Vagina (tissue), 2 donors: ENCODE measurements at regions not wholly inside any gene's neighbourhood (a gene's known extent, or its start where the extent isn't known, plus 50 kb on each side); places are given as distances from the start of the nearest gene placed in this dataset.

ENCODE experiments used
- DNase-seq, 2 donors: peaks; one replicate each; pipeline ENCODE4 v3.0.0-alpha.2; 2017; ENCODE audit errors: extremely low spot score in 2 of 2
- H3K27ac ChIP-seq: fragments of 200-600 bp; sonication (generic); one replicate; pipeline ENCODE4 v1.5.1; 2019
- H3K27me3 ChIP-seq: fragments of 200-600 bp; sonication (generic); one replicate; pipeline ENCODE4 v1.5.1; 2019
- H3K36me3 ChIP-seq, 2 donors: fragments of 200-600 bp; sonication (generic); one replicate each; pipeline ENCODE4 v1.5.1; 2017 to 2019
- H3K4me1 ChIP-seq: fragments of 200-600 bp; sonication (generic); one replicate; pipeline ENCODE4 v1.5.1; 2019
- H3K4me3 ChIP-seq, 2 donors: fragments of 200-600 bp; sonication (generic); 1 replicate in 1 of 2; 2 replicates in 1 of 2; pipeline ENCODE4 v1.5.1; 2016 to 2019
- H3K9me3 ChIP-seq: fragments of 200-600 bp; sonication (generic); one replicate; pipeline ENCODE4 v1.5.1; 2019
- CTCF ChIP-seq, 3 experiments: fragments of 450-650 bp in 2 of 3; fragments of 200-600 bp in 1 of 3; sonication (generic) in 1 of 3; IDR thresholded peaks; one replicate each; pipeline ENCODE4 v1.5.1; 2017 to 2019; ENCODE audit warnings: antibody characterized with exemption in 3 of 3, mild to moderate bottlenecking in 2 of 3, moderate library complexity in 2 of 3
- POLR2A ChIP-seq, 2 donors: fragments of 450-650 bp; IDR thresholded peaks; one replicate each; pipeline ENCODE4 v1.6.1; 2017; ENCODE audit warnings: antibody characterized with exemption in 2 of 2, mild to moderate bottlenecking in 2 of 2, moderate library complexity in 2 of 2
- POLR2AphosphoS5 ChIP-seq, 2 donors: sonication (generic); formaldehyde crosslinking; IDR thresholded peaks; one replicate each; pipeline ENCODE4 v1.9.0; 2017; ENCODE audit warnings: antibody characterized with exemption in 2 of 2, mild to moderate bottlenecking in 2 of 2, low read depth in 1 of 2; ENCODE audit not compliant: insufficient read depth in 1 of 2
- intact Hi-C: fragments of 100-400 bp; cut with DNase I; formaldehyde crosslinking; loops from one replicate; pipeline ENCODE4 v1.15.1; 2023

- peak overlapping the region; percentile 42 for H3K27ac ChIP-seq
- peak overlapping the region; percentile 23 to 45 for H3K4me3 ChIP-seq
- H3K9me3 ChIP-seq: no peaks in the 10 kb centered on the region
- peaks cover 17% of the 10 kb centered on the region for H3K4me1 ChIP-seq
- H3K27me3 ChIP-seq: no peaks in the 10 kb centered on the region
- TF ChIP-seq CTCF (IDR thresholded peaks at IDR 0.05): no peak
- TF ChIP-seq POLR2AphosphoS5 (IDR thresholded peaks at IDR 0.05; ENCODE audit: insufficient read depth in 1 of 2, low read depth in 1 of 2): no peak
- TF ChIP-seq POLR2A (IDR thresholded peaks at IDR 0.05): no peak
- no peak for DNase-seq
- H3K36me3 ChIP-seq: no peaks in the 10 kb centered on the region
- intact Hi-C loops: no loop called here
These were observed 128.5 kb downstream of the WDR11 start for GRCh38 chr10:120979435-120980278.

DNA sequence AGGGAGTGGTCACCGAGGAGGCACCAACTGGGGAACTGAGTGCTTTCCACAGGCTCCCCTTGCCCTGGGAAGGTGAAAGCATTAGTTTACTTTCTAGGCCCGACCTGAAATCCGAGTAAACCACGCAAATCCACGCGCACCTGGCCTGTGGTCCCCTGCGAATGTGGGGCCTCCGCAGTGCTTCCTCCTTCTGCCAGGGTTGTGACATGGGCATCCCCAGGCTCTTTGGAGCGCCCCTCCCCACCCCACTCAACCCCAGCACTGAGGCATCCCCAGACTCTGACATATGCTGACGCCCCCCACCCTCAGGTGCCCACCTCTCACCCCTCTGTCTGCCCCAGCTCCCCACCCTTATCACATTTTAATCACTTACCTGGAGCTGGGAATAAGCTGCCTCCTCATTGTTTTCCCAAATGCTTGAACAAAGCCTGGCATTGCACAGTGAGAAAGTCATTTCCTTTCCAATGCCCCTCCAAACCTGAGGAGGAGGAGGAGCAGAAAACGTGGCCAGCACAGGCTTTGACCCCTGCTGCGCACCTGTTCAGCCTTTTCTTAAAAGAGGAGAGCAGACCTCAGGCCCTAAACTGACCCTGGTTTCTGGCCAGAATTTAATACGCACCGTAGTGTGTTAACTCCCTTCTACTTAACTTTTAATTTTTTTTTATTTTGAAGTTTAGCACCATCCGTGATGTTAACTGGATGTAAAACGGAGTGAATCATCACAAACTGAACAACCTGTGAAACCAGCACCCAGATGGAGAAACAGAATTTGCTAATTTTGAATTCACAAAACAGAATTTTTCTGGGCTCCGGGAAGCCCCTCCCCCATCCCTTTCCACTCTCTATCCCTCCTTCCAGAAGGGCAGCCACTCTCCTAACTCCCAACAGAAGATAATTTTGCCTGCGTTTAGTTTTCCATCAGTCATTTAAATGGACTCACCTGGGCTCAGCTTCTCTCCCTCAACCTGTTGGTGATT lies 129.4 kb downstream of the WDR11 start:
- no peaks in the 10 kb centered on the region for H3K36me3 ChIP-seq
- H3K27ac ChIP-seq: peak overlapping the region; percentile 42
- no peaks in the 10 kb centered on the region for H3K9me3 ChIP-seq
- intact Hi-C loops: no loop called here
- H3K27me3 ChIP-seq: no peaks in the 10 kb centered on the region
- no peak for TF ChIP-seq CTCF (IDR thresholded peaks at IDR 0.05)
- TF ChIP-seq POLR2A (IDR thresholded peaks at IDR 0.05): no peak
- TF ChIP-seq POLR2AphosphoS5 (IDR thresholded peaks at IDR 0.05; ENCODE audit: insufficient read depth in 1 of 2, low read depth in 1 of 2): no peak
- DNase-seq: peak in 1 of 2 donors; percentile 28
- no peak overlapping the region for H3K4me3 ChIP-seq
- peaks cover 17% of the 10 kb centered on the region for H3K4me1 ChIP-seq

- H3K4me3 ChIP-seq: no peak overlapping the region
These were observed 130.6 kb downstream of the WDR11 start for GRCh38 chr10:120981601-120982391.

DNA sequence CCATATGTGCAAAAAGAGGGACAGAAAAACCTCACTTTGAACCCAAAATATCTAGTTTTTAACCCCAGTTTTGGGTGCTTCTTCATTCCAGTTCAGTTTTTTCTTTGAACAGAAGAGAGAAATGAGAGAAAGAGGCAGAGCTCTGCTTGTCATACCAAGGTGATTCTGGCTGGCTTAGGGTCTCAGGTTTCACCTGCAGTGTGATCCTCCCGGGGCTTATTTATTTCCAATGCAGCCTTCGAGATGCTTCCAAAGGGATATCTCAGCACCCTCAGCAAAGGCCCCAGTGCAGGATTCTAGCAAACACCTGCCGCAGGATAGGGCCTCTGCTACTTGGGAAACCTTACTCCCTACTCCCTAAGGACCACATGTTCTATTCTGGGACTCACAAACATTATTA lies 131.3 kb downstream of the WDR11 start:
- H3K9me3 ChIP-seq: no peaks in the 10 kb centered on the region
- intact Hi-C loops: no loop called here
- peak in 1 of 2 donors; percentile 19 for DNase-seq
- H3K36me3 ChIP-seq: no peaks in the 10 kb centered on the region
- H3K4me1 ChIP-seq: peaks cover 17% of the 10 kb centered on the region
- no peak overlapping the region for H3K27ac ChIP-seq
- no peak overlapping the region for H3K4me3 ChIP-seq
- H3K27me3 ChIP-seq: no peaks in the 10 kb centered on the region
- TF ChIP-seq CTCF (IDR thresholded peaks at IDR 0.05): no peak
- TF ChIP-seq POLR2AphosphoS5 (IDR thresholded peaks at IDR 0.05; ENCODE audit: insufficient read depth in 1 of 2, low read depth in 1 of 2): no peak
- TF ChIP-seq POLR2A (IDR thresholded peaks at IDR 0.05): no peak

More at GRCh38 chr10:120981601-120982391, 130.6 kb downstream of the WDR11 start:
- Histone ChIP-seq H3K9me3 (no peaks in the 10 kb centered on the region), H3K27me3 (no peaks in the 10 kb centered on the region), H3K36me3 (no peaks in the 10 kb centered on the region), H3K4me1 (peaks cover 17% of the 10 kb centered on the region), H3K27ac (no peak overlapping the region)
- peak; percentile 64 to 70 for DNase-seq
- intact Hi-C loops: no loop called here
- TF ChIP-seq POLR2AphosphoS5 (IDR thresholded peaks at IDR 0.05; ENCODE audit: insufficient read depth in 1 of 2, low read depth in 1 of 2): no peak
- TF ChIP-seq CTCF (IDR thresholded peaks at IDR 0.05): no peak
